KMS-11 (cell line): ENCODE measurements at regions not wholly inside any gene's neighbourhood (a gene's known extent, or its start where the extent isn't known, plus 50 kb on each side); places are given as distances from the start of the nearest gene placed in this dataset.

Source experiments
- H2AFZ ChIP-seq: fragments of 200-600 bp; sonication (generic); 2 replicates; pipeline ENCODE4 v1.6.1; 2016; ENCODE audit warnings: antibody characterized with exemption, mixed run types, low read depth
- H3K27ac ChIP-seq: fragments of 200-600 bp; sonication (generic); 2 replicates; pipeline ENCODE4 v1.6.1; 2016; ENCODE audit warnings: mild to moderate bottlenecking, mixed run types
- H3K27me3 ChIP-seq: fragments of 200-600 bp; sonication (generic); 2 replicates; pipeline ENCODE4 v1.6.1; 2017; ENCODE audit warnings: mild to moderate bottlenecking, low read depth, mixed run types, moderate library complexity; ENCODE audit not compliant: insufficient read depth
- H3K36me3 ChIP-seq: fragments of 200-600 bp; sonication (generic); 2 replicates; pipeline ENCODE4 v1.6.1; 2017; ENCODE audit warnings: mild to moderate bottlenecking, mixed run types; ENCODE audit not compliant: insufficient read depth
- H3K4me1 ChIP-seq: fragments of 200-600 bp; sonication (generic); 2 replicates; pipeline ENCODE4 v1.6.1; 2016; ENCODE audit warnings: mild to moderate bottlenecking, low read depth, mixed run types; ENCODE audit not compliant: poor library complexity, severe bottlenecking
- H3K4me2 ChIP-seq: fragments of 200-600 bp; sonication (generic); 2 replicates; pipeline ENCODE4 v1.7.0; 2016; ENCODE audit warnings: mild to moderate bottlenecking, mixed run types
- H3K4me3 ChIP-seq: fragments of 200-600 bp; sonication (generic); IDR thresholded peaks from 2 replicates; pipeline ENCODE4 v1.6.1; 2017; ENCODE audit warnings: low read depth, low read length, mixed read lengths; ENCODE audit not compliant: insufficient read depth
- H3K79me2 ChIP-seq: fragments of 200-600 bp; sonication (generic); 2 replicates; pipeline ENCODE4 v1.6.1; 2016; ENCODE audit warnings: low read depth, mixed run types; ENCODE audit not compliant: insufficient read depth
- H3K9ac ChIP-seq: fragments of 200-600 bp; sonication (generic); 2 replicates; pipeline ENCODE4 v1.6.1; 2016; ENCODE audit warnings: mild to moderate bottlenecking, mixed run types
- H4K20me1 ChIP-seq: fragments of 200-600 bp; sonication (generic); 2 replicates; pipeline ENCODE4 v1.6.1; 2016; ENCODE audit warnings: mild to moderate bottlenecking, mixed run types; ENCODE audit not compliant: insufficient read depth
- TF ChIP-seq, protein P1 (sequence below): fragments of 200-600 bp; sonication (generic); conservative IDR thresholded peaks from 2 replicates; pipeline ENCODE4 v1.6.1; 2017; ENCODE audit warnings: low read depth, mild to moderate bottlenecking, antibody characterized with exemption, low read length, moderate library complexity, mixed read lengths

DNA sequence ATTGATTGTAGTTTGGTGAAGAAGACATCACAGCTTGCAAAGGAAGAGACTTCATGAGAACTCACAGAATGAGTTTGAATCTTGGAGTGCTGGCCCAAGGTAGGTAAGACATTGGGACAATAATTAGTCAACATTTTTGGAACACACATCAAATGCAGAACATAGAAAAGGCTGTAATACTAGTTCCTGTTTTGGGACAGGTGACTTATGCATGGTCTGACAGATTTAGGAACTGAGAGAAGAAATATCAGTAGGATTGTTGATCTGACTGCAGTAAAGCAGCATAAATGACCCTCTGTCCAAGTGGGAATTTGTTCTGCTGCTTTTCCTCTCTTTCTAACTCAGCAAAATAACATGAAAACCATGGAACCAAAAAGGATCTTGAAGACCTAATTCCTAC is 102.3 kb upstream of the MAP3K7 start:
- Histone ChIP-seq H4K20me1 (no peaks in the 10 kb centered on the region), H3K4me1 (no peaks in the 10 kb centered on the region), H3K27ac (no peak overlapping the region), H3K27me3 (no peaks in the 10 kb centered on the region), H3K4me2 (no peak overlapping the region), H3K79me2 (no peaks in the 10 kb centered on the region), H3K4me3 (no peak overlapping the region), H2AFZ (no peak overlapping the region), H3K9ac (no peak overlapping the region), H3K36me3 (no peaks in the 10 kb centered on the region)
- TF ChIP-seq, protein P1, sequence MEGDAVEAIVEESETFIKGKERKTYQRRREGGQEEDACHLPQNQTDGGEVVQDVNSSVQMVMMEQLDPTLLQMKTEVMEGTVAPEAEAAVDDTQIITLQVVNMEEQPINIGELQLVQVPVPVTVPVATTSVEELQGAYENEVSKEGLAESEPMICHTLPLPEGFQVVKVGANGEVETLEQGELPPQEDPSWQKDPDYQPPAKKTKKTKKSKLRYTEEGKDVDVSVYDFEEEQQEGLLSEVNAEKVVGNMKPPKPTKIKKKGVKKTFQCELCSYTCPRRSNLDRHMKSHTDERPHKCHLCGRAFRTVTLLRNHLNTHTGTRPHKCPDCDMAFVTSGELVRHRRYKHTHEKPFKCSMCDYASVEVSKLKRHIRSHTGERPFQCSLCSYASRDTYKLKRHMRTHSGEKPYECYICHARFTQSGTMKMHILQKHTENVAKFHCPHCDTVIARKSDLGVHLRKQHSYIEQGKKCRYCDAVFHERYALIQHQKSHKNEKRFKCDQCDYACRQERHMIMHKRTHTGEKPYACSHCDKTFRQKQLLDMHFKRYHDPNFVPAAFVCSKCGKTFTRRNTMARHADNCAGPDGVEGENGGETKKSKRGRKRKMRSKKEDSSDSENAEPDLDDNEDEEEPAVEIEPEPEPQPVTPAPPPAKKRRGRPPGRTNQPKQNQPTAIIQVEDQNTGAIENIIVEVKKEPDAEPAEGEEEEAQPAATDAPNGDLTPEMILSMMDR: no peak

- TF ChIP-seq, protein P1: no peak
- H3K4me2 ChIP-seq: no peak overlapping the region
- H4K20me1 ChIP-seq: no peaks in the 10 kb centered on the region
- no peaks in the 10 kb centered on the region for H3K36me3 ChIP-seq
- H2AFZ ChIP-seq: no peak overlapping the region
- H3K4me1 ChIP-seq: no peaks in the 10 kb centered on the region
- no peak overlapping the region for H3K9ac ChIP-seq
- no peak overlapping the region for H3K27ac ChIP-seq
- no peak overlapping the region for H3K4me3 ChIP-seq
- H3K79me2 ChIP-seq: no peaks in the 10 kb centered on the region
- H3K27me3 ChIP-seq: no peaks in the 10 kb centered on the region
Measured at GRCh38 chr6:90687775-90688380, 101.0 kb upstream of the MAP3K7 start.

- Histone ChIP-seq H3K36me3 (no peaks in the 10 kb centered on the region), H3K9ac (no peak overlapping the region), H4K20me1 (no peaks in the 10 kb centered on the region), H3K4me1 (no peaks in the 10 kb centered on the region), H3K4me2 (no peak overlapping the region), H3K27ac (no peak overlapping the region), H3K27me3 (no peaks in the 10 kb centered on the region), H2AFZ (no peak overlapping the region), H3K4me3 (no peak overlapping the region), H3K79me2 (no peaks in the 10 kb centered on the region)
- TF ChIP-seq, protein P1: no peak
Measured at GRCh38 chr6:90681863-90682262, 95.0 kb upstream of the MAP3K7 start.

DNA sequence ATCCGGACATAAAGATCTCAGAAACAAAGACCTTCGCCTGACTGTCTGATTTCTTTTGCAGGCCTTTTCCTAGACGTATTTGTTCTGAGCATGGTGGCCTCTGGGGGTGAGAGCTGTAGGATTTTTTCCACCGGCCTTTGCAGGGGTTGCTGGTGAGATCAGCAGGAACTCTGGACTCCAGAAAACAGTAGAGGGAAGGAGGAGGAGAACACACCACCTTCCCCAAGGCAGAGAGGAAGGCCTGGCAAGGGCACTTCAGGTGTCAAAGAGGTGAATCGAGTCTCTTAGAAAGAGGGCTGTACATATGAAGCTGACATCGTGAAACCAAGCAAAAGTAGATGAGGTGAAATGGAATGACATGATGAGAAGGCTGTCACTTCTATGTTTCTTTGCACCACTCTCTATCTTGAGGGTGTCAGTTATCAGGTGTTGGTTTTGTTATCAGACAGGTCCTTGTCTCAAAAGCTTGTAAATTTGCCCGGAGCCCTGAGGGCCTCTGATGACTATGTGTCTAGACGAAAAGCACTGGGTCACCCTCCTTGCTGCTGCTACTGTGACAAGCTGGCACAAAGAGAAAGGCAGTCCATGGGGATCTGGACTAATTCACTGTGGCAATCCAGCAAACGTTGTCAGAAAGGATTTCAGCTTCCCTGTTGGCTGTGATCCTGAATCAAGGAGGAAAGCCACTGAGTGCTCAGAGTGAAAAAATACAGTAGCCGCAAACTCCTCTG is 91.3 kb upstream of the MAP3K7 start:
- H3K27me3 ChIP-seq: no peaks in the 10 kb centered on the region
- H3K9ac ChIP-seq: no peak overlapping the region
- no peak overlapping the region for H3K4me3 ChIP-seq
- H2AFZ ChIP-seq: no peak overlapping the region
- H3K36me3 ChIP-seq: no peaks in the 10 kb centered on the region
- no peaks in the 10 kb centered on the region for H3K4me1 ChIP-seq
- H3K79me2 ChIP-seq: no peaks in the 10 kb centered on the region
- no peak overlapping the region for H3K27ac ChIP-seq
- TF ChIP-seq, protein P1: no peak
- H4K20me1 ChIP-seq: no peaks in the 10 kb centered on the region
- no peak overlapping the region for H3K4me2 ChIP-seq
